Endothelial cell of umbilical vein (primary cell): ENCODE measurements at regions not wholly inside any gene's neighbourhood (a gene's known extent, or its start where the extent isn't known, plus 50 kb on each side); places are given as distances from the start of the nearest gene placed in this dataset.
"Not testable (repeated sequence)": the region's sequence is repeated elsewhere in the genome, so short reads cannot be mapped to it uniquely, and the experiment has no call there.

Experiments used
- BruUV-seq: library from RNA; stranded (reverse); fragments of 400-500 nt; replicated peaks from 2 replicates; lab custom pipeline; 2021; lab: Mats Ljungman, UMichigan
- CTCF ChIA-PET: fragments of 300-600, 350-600 bp; sonication (Branson Sonifier 250); formaldehyde crosslinking; loops from one replicate; lab custom pipeline; 2021; ENCODE audit warnings: antibody characterized with exemption, inconsistent platforms; lab: Charles Lee
- POLR2A ChIA-PET: fragments of 300-600, 350-600 bp; sonication (Branson Sonifier 250); formaldehyde crosslinking; loops from one replicate; lab custom pipeline; 2021; ENCODE audit warnings: antibody characterized with exemption, inconsistent platforms; lab: Charles Lee
- DNase-seq: peaks from one replicate; pipeline ENCODE4 v3.0.0-alpha.2; 2011; ENCODE audit warnings: low read depth, low spot score
- FAIRE-seq: peaks from 2 replicates; lab custom pipeline; 2011; peaks lifted over from hg19 to GRCh38; lab: Jason Lieb, UNC
- H2AFZ ChIP-seq: 2 replicates; pipeline ENCODE4 v1.6.0; 2012; ENCODE audit warnings: low read depth, low read length, control low read depth, inconsistent platforms
- H3K27ac ChIP-seq: 2 replicates; pipeline ENCODE4 v1.5.1; 2011; ENCODE audit warnings: low read depth, mild to moderate bottlenecking, control low read depth, low read length, moderate library complexity; ENCODE audit not compliant: insufficient read depth
- H3K27me3 ChIP-seq, 2 experiments: 2 replicates each; pipeline versions ENCODE4 v1.6.0 to v1.6.1; 2011; ENCODE audit warnings: low read length in 2 of 2, mixed read lengths in 1 of 2; ENCODE audit not compliant: control insufficient read depth in 2 of 2, insufficient read depth in 2 of 2
- H3K36me3 ChIP-seq, 2 experiments: 2 replicates in 1 of 2; 3 replicates in 1 of 2; pipeline ENCODE4 v1.5.1; 2011; ENCODE audit warnings: low read length in 2 of 2, mild to moderate bottlenecking in 1 of 2, moderate library complexity in 1 of 2; ENCODE audit not compliant: control insufficient read depth in 2 of 2, insufficient read depth in 2 of 2; ENCODE audit errors: extremely low read depth in 1 of 2
- H3K4me1 ChIP-seq: 3 replicates; pipeline ENCODE4 v1.5.1; 2011; ENCODE audit warnings: mild to moderate bottlenecking, low read length; ENCODE audit not compliant: control insufficient read depth, insufficient read depth; ENCODE audit errors: extremely low read depth
- H3K4me2 ChIP-seq: 2 replicates; pipeline ENCODE4 v1.6.1; 2011; ENCODE audit warnings: low read length, control low read depth, mixed read lengths; ENCODE audit not compliant: insufficient read depth
- H3K4me3 ChIP-seq, 3 experiments: fragments of 200-600 bp in 1 of 3; sonication (generic), shearing (Covaris generic) in 1 of 3; replicated peaks in 1 of 3; 2 replicates each; pipeline ENCODE4 v1.5.1; 2011 to 2016; ENCODE audit warnings: control low read depth in 3 of 3, low read length in 3 of 3, mild to moderate bottlenecking in 2 of 3, inconsistent platforms in 1 of 3, low read depth in 1 of 3, moderate library complexity in 1 of 3; ENCODE audit not compliant: insufficient read depth in 1 of 3
- H3K79me2 ChIP-seq: 2 replicates; pipeline ENCODE4 v1.6.0; 2012; ENCODE audit warnings: low read length, inconsistent platforms; ENCODE audit not compliant: control insufficient read depth, insufficient read depth
- H3K9ac ChIP-seq: replicated peaks from 2 replicates; pipeline ENCODE3; 2011; ENCODE audit warnings: low read length, control low read depth; ENCODE audit not compliant: insufficient read depth; ENCODE audit errors: extremely low read depth
- H3K9me1 ChIP-seq: replicated peaks from 3 replicates; pipeline ENCODE4 v1.6.0; 2011; ENCODE audit warnings: mild to moderate bottlenecking, low read length; ENCODE audit not compliant: control insufficient read depth, insufficient read depth; ENCODE audit errors: extremely low read depth
- H3K9me3 ChIP-seq: replicated peaks from 2 replicates; pipeline ENCODE4 v1.5.1; 2012; ENCODE audit warnings: low read length, inconsistent platforms; ENCODE audit not compliant: control insufficient read depth, insufficient read depth
- H4K20me1 ChIP-seq: replicated peaks from 2 replicates; pipeline ENCODE3; 2011; ENCODE audit warnings: mild to moderate bottlenecking, low read length; ENCODE audit not compliant: control insufficient read depth, insufficient read depth; ENCODE audit errors: extremely low read depth
- FOS ChIP-seq: IDR thresholded peaks from 2 replicates; pipeline ENCODE4 v1.6.1; 2011; ENCODE audit warnings: mild to moderate bottlenecking, low read length, moderate library complexity, borderline replicate concordance; ENCODE audit not compliant: insufficient read depth
- GATA2 ChIP-seq: IDR thresholded peaks from 2 replicates; pipeline ENCODE4 v1.7.0; 2011; ENCODE audit warnings: low read depth, mild to moderate bottlenecking, moderate library complexity, mixed read lengths, low read length; ENCODE audit not compliant: insufficient read length, insufficient read depth
- POLR2A ChIP-seq: IDR thresholded peaks from 2 replicates; pipeline ENCODE4 v1.6.1; 2012; ENCODE audit warnings: low read depth, mild to moderate bottlenecking, control low read depth, low read length
- POLR2AphosphoS5 ChIP-seq: IDR thresholded peaks from 2 replicates; pipeline ENCODE4 v1.6.1; 2012; ENCODE audit warnings: low read depth, mild to moderate bottlenecking, control low read depth, low read length, moderate library complexity; ENCODE audit not compliant: insufficient read depth
- dilution Hi-C: fragments of 300-500 bp; cut with MboI; formaldehyde crosslinking; loops from one replicate; pipeline ENCODE4 v1.15.0; 2019; ENCODE audit warnings: low sequenced_read_pairs; ENCODE audit not compliant: extremely low pct_ligation_motif_present
- intact Hi-C: fragments of 100-400 bp; cut with micrococcal nuclease; formaldehyde crosslinking; loops from one replicate; pipeline ENCODE4 v1.10.0; 2022

DNA sequence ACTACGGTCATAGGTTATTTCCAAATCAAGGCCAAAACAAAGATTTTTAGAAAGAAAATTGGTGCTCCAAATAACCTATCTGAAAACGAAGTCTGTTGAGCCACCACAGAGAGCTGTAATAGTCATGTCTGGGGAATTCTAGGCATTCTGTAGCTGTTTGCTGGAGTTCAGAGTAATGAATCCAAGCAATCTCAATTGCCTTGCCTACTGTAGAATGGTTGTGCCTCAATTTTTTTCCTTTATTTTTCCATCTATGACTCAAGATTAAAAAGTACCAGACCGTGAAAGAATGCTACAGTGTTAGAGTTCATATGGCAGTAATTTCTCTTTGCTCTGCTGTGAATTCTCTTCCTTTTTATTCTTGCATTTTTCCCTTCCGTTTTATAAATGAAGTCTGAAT, 1007.2 kb upstream of the ALCAM start:
- BruUV-seq = no TSS peak
- Histone ChIP-seq H3K4me1 (no peaks in the 10 kb centered on the region), H3K9me3 (no peaks in the 10 kb centered on the region), H2AFZ (peak overlapping the region; percentile 57), H3K9me1 (no peaks in the 10 kb centered on the region), H3K27me3 (no peaks in the 10 kb centered on the region), H3K4me3 (no peak overlapping the region), H3K36me3 (no peaks in the 10 kb centered on the region), H3K9ac (no peak overlapping the region), H4K20me1 (no peaks in the 10 kb centered on the region), H3K79me2 (no peaks in the 10 kb centered on the region), H3K4me2 (no peak overlapping the region), H3K27ac (no peak overlapping the region)
- TF ChIP-seq POLR2A = no peak
- POLR2A ChIA-PET = no interaction called here
- CTCF ChIA-PET = interaction anchor here (1.2 to 1.4 kb wide), 2 partner anchors 12 to 29 kb away, joined by 3 read pairs; no protein-coding TSS in a partner anchor
- intact Hi-C loops = no loop called here
- dilution Hi-C loops = no loop called here
- FAIRE-seq (peak; percentile 42), DNase-seq (peak; percentile 32)

GRCh38 chr3:104360038-104360437, 1006.7 kb upstream of the ALCAM start:
- Histone ChIP-seq H3K4me1 (no peaks in the 10 kb centered on the region), H3K79me2 (no peaks in the 10 kb centered on the region), H3K27ac (no peak overlapping the region), H2AFZ (peak overlapping the region; percentile 57), H3K9ac (no peak overlapping the region), H3K36me3 (no peaks in the 10 kb centered on the region), H3K4me3 (no peak overlapping the region), H3K9me3 (no peaks in the 10 kb centered on the region), H3K9me1 (no peaks in the 10 kb centered on the region), H3K27me3 (no peaks in the 10 kb centered on the region), H3K4me2 (no peak overlapping the region), H4K20me1 (no peaks in the 10 kb centered on the region)
- ChIA-PET POLR2A (no interaction called here), CTCF (interaction anchor here (1.4 kb wide), 1 partner anchor 13 kb away, joined by 3 read pairs; no protein-coding TSS in a partner anchor)
- DNase-seq (no peak), FAIRE-seq (no peak)
- intact Hi-C loops = no loop called here
- no TSS peak for BruUV-seq
- dilution Hi-C loops = no loop called here
- TF ChIP-seq POLR2AphosphoS5 (no peak), POLR2A (no peak), FOS (no peak), GATA2 (no peak)

DNA sequence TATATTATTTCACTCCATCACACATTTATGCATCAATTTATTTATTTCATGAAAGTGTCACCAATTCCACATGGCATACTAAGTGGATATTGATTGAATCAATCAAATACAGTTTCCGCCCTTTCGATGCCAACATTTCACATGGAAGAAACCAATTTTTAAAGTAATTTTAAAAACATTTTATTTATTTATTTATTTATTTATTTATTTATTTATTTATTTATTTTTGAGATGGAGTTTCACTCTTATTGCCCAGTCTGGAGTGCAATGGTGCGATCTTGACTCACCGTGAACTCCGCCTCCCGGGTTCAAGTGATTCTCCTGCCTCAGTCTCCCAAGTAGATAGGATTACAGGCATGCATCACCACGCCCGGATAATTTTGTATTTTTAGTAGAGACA, 1005.0 kb upstream of the ALCAM start:
- dilution Hi-C loops, POLR2A ChIA-PET, intact Hi-C loops: not testable (repeated sequence)

More for the DNA sequence above, 1005.0 kb upstream of the ALCAM start:
- H3K9ac ChIP-seq, H3K4me2 ChIP-seq, CTCF ChIA-PET, H3K4me3 ChIP-seq, H3K9me3 ChIP-seq, H3K36me3 ChIP-seq, H3K4me1 ChIP-seq, H3K27ac ChIP-seq, H3K79me2 ChIP-seq, BruUV-seq, H3K27me3 ChIP-seq, H2AFZ ChIP-seq, H4K20me1 ChIP-seq, DNase-seq, H3K9me1 ChIP-seq, FAIRE-seq: not testable (repeated sequence)
